ENCODE measurements at regions not wholly inside any gene's neighbourhood (a gene's known extent, or its start where the extent isn't known, plus 50 kb on each side); places are given as distances from the start of the nearest gene placed in this dataset.

DNA sequence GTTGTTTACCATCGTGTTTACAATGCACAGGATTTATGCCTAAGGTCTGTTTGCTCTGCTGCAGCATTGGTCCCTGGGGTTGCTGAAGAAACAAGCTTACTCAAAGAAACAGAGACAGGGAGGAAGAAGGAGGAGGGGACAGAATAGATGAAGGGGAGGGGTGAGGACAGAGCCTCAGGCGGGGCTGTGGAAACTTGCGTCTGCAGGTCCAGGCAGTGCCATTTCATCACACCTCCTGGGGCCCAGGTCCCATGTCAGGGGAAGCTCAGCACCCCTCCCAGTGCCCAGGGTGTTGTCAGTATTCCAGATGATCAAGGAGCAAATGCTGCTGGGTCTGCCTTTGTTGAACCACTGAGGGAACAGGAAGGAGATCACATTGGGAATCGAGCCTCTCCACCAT is 1406.8 kb downstream of the TBC1D22A start:
- no peak for DNase-seq

- no peak for DNase-seq
These were observed 1404.8 kb downstream of the TBC1D22A start for GRCh38 chr22:48167238-48167637.

- DNase-seq, result no peak
These were observed 1398.8 kb downstream of the TBC1D22A start for GRCh38 chr22:48161298-48161697.

GRCh38 chr22:48157676-48158075 is 1395.2 kb downstream of the TBC1D22A start:
- DNase-seq, result no peak

DNA sequence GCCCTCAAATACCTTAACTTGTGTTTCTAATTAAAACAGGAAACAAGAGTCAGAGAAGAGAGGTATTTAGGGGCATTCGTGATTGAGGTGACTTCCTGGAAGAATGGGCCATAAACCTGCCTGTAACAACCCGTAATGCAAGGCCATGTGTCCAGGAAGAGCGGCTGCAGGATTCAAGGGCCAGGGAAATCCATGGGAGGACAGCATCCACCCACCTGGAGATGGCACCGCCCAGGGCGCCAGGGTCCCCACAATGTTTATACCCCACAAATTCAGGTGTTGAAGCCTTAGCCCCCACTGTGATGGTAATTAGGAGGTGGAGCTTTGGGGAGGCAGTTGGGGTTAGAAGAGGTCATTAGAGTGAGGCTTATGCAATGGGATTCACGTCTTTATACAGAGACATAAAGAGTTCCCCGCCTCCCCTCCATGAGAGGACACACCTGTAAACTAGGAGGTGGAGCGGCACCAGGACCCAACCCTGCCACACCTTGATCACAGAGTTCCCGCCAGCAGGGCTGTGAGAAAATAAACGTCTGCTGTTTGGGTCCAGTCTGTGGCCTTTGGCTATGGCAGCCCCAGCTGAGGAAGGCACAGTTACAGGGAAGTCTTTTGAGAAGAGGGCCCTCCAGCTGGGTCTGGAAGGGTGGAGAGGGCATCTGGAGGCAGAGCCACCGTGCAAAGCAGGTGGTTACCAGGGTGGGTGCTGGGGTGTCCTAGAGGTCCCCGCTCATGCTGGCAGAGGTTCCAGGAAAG is 1394.3 kb downstream of the TBC1D22A start:
- DNase-seq, result no peak

DNA sequence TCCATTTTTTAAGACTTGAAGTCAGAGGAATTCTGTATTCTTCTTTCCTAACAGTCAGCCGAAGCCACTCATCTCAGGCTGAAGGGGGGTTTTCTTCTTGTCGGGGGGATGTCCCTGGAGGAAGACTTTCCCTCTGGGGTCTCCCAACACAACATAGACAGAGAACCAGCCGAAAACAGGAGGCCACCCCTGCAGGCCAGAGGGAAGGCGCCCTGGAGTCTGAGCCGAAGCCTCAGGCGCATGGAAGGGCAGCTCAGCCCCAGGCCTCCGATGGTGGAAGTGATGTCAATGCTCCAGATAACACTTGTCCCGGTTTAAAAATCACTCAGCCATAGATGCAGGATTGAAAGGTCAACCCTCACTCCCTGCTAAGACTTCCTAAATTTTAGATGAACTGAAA is 1393.0 kb downstream of the TBC1D22A start:
- DNase-seq, result no peak

GRCh38 chr22:48154943-48155240 is 1392.4 kb downstream of the TBC1D22A start:
- no peak for DNase-seq

- no peak for DNase-seq
These were observed 1391.9 kb downstream of the TBC1D22A start for GRCh38 chr22:48154169-48154942.

- no peak for DNase-seq
These were observed 1391.3 kb downstream of the TBC1D22A start for GRCh38 chr22:48153726-48154125.

DNA sequence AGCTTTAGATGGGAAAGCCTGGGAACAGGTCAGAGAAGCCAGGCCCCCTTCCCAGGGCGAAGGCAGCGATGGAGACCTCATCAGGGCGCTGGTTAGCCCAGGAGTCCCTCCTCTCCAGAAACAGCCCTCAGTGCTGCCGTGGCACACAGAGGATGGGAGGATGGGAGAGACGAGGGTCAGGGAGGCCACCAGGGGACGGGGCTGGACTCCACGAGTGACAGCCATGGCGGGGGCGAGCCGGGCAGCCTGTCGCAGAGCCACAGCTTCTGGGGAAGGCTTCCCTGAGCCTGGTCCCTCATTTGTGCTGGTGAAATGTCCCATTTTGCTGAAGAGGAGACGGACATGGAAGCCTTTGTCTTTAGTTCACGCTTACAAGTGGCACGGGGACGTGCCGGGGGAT is 1390.5 kb downstream of the TBC1D22A start:
- no peak for DNase-seq

GRCh38 chr22:48152164-48152775 is 1389.8 kb downstream of the TBC1D22A start:
- no peak for DNase-seq

DNA sequence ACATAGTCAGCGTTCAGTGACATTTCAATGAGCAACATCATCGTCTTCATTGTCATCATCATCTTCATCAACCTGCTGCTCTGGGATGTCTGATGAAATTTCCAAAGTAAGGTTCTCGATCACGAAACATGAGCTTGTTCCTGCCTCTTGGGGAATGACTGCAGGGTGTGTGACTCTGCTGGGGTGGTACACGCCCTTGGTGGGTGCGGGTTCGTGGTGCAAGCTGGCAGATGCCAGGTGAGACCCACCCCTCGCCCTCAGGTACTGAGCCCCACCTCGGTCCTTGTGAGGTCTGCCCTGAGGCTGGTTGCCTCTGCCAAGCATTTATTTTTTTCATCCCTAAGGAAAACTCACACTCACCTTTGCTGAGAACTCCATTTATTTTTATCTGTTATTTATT is 1389.2 kb downstream of the TBC1D22A start:
- no peak for DNase-seq

GRCh38 chr22:48147831-48148230 is 1385.4 kb downstream of the TBC1D22A start:
- DNase-seq, result no peak

GRCh38 chr22:48147404-48147803 is 1385.0 kb downstream of the TBC1D22A start:
- no peak for DNase-seq

DNA sequence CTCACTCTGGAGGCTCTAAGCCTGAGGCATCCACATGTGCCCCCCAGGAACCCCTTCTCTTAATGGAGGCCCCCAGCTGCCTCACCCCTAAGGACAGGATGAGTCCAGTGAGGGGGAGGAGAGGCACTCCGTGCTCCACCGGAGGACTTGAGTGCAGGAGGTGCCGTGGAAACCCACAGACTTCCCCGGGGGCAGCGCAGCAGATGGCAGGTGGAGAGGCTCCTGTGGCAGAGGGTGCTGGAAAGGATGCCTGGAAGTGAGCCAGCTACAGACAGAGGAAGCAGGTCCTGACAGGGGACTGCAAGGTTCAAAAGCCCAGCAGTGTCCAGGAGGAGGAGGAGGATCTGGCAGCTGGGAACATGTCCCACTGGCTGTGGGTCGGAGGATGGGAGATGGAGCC is 1384.0 kb downstream of the TBC1D22A start:
- DNase-seq, result no peak

DNA sequence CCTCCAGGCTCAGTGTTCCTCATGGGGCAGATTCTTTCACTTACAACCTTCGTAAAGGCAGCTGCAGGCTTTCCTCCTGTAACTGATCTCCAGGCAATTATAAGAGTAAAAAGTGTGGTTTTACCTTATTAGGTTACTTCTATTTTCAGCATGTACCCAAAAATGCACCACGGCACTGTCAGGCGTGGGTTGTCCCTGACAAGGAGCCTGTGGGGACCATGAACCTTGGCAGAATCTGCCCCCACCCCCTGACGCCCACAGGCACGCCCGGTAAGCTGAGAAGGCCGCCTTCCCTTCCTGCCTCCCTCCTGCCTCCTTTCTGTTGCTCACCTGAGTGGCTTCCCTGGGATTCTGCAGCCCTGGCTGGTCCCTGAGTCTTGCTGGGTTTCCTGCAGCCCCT is 1383.3 kb downstream of the TBC1D22A start:
- DNase-seq, result no peak

GRCh38 chr22:48144318-48144717 is 1381.9 kb downstream of the TBC1D22A start:
- DNase-seq, result no peak

GRCh38 chr22:48143856-48144255 is 1381.4 kb downstream of the TBC1D22A start:
- DNase-seq, result no peak

GRCh38 chr22:48142388-48142787 is 1379.9 kb downstream of the TBC1D22A start:
- DNase-seq, result no peak

DNA sequence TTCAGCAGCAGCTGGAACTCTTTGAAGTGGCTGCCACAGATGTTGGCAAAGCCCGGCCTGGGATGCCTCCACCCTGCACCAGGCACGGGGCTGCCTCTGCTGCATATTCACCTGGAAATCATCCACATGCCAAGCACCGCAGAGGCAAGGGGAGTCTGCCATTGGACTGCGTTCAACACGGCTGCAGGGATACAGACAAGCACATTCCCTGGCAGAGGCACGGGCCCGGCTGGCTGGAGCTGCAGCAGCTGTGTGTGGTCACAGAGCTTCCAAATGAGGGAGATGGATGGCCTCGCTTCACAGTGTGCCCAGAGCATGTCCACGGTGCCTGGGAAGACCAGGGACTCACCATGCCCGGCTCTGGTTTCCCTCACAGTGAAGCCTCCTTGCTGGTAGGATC is 1378.9 kb downstream of the TBC1D22A start:
- DNase-seq, result no peak

DNA sequence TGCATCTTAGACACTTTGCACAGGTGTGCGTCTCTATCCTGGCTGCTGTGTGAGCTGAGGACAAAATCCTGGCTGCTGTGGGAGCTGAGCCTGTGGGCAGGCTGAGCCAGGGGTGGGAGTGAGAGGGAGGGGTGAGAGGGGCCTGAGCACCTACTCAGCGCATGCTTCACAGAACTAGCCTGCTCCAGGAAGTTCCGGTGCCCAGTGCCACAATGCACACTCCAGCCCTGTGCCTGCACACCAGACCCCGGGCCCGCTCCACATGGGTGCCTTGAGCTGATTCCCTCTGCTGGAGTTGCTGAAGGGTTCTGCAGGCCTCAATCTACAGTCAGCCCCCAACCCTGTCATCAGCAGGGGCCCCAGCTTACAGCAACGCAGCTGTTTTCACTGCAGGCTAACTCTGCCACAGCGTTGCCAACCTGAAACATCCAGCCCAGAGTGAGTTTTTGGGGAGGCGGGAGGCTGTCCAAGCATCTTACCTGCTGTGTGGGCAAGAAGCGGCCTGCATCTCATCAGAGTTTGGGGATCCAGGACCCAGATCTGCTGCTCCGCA is 1377.9 kb downstream of the TBC1D22A start:
- no peak for DNase-seq

GRCh38 chr22:48139776-48140175 is 1377.3 kb downstream of the TBC1D22A start:
- no peak for DNase-seq

DNA sequence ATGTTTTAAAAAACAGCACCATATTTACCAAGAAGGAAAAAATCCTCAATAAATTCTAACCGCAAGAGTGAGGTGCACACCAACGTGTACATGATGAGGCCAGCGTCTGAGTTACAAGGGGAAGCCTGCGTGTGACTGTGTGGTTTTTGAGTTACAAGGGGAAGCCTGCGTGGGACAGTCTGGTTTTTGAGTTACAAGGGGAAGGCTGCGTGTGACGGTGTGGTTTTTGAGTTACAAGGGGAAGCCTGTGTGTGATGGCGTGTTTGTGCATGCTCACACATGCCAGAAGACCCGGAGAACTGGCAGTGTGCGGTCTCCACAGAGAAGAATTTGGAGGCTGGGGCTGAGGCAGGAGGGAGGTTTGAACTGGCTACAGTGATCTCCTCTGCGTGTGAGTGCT is 1376.4 kb downstream of the TBC1D22A start:
- no peak for DNase-seq

DNA sequence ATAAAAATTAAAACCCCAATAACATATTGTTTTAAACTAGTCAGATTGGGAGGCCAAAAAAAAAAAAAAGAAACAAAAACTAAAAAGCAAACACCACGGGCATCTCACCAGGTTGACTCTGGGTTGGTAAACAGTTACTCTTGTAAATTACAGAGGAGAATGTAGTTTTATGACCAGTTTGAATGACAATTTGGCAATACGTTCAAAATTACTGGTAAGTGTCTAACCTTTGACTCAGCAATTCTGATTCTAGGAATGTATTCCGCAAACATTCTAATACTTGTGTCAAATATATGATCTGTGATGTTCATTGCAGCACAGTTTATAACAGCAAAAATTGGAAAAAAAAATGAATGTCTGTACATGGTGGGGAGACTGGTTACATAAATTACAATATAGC is 1376.0 kb downstream of the TBC1D22A start:
- no peak for DNase-seq

All from activated naive CD4-positive, alpha-beta T cell treated with anti-CD3 and anti-CD28 coated beads, Interleukin-2, amount 50 U/mL, for 16 hours (primary cell).